GM21825 (cell line): ENCODE measurements at regions not wholly inside any gene's neighbourhood (a gene's known extent, or its start where the extent isn't known, plus 50 kb on each side); places are given as distances from the start of the nearest gene placed in this dataset.
A peak's percentile ranks its signal among the peaks of the same experiment; 100 is the strongest.
"Not testable (repeated sequence)": the region's sequence is repeated elsewhere in the genome, so short reads cannot be mapped to it uniquely, and the experiment has no call there.

ENCODE experiments used
- ATAC-seq: cut with Tn5 transposase; IDR thresholded peaks from one replicate; pipeline ENCODE4 v1.9.1; 2021; ENCODE audit warnings: mild to moderate bottlenecking, moderate library complexity; ENCODE audit not compliant: unreplicated experiment

GRCh38 chr4:100034023-100034664 is 84.1 kb upstream of the H2AZ1 start:
- no peak for ATAC-seq

GRCh38 chr4:100026066-100026465 is 76.0 kb upstream of the H2AZ1 start:
- no peak for ATAC-seq

GRCh38 chr4:100023800-100024199 is 73.7 kb upstream of the H2AZ1 start:
- ATAC-seq: no peak

GRCh38 chr4:100022792-100023222 is 72.7 kb upstream of the H2AZ1 start:
- ATAC-seq: no peak

GRCh38 chr4:100019821-100020220 is 69.7 kb upstream of the H2AZ1 start:
- no peak for ATAC-seq

- ATAC-seq: peak; percentile 60
Measured at GRCh38 chr4:100017637-100018310, 67.7 kb upstream of the H2AZ1 start.

GRCh38 chr4:100016191-100016590 is 66.1 kb upstream of the H2AZ1 start:
- ATAC-seq: no peak

GRCh38 chr4:100014616-100015015 is 64.5 kb upstream of the H2AZ1 start:
- ATAC-seq: no peak

GRCh38 chr4:100009490-100009889 is 59.4 kb upstream of the H2AZ1 start:
- ATAC-seq: no peak

- no peak for ATAC-seq
Measured at GRCh38 chr4:100008048-100008447, 58.0 kb upstream of the H2AZ1 start.

GRCh38 chr4:100006161-100006560 is 56.1 kb upstream of the H2AZ1 start:
- ATAC-seq: not testable (repeated sequence)
